MCF 10A (cell line): ENCODE measurements at regions not wholly inside any gene's neighbourhood (a gene's known extent, or its start where the extent isn't known, plus 50 kb on each side); places are given as distances from the start of the nearest gene placed in this dataset.

Source experiments
- BruUV-seq: library from RNA; stranded (reverse); fragments of 400-500 nt; replicated peaks from 2 replicates; lab custom pipeline; 2021; lab: Mats Ljungman, UMichigan
- CTCF ChIA-PET: fragments of 300-600 bp; sonication (Branson Sonifier 250); formaldehyde crosslinking; extraction: SDS; loops from one replicate; lab custom pipeline; 2021; ENCODE audit warnings: antibody characterized with exemption, inconsistent platforms; lab: Yijun Ruan, JAX
- POLR2A ChIA-PET: fragments of 300-600, 350-650 bp; sonication (Branson Sonifier 250); formaldehyde crosslinking; extraction: SDS; loops from one replicate; lab custom pipeline; 2020; ENCODE audit warnings: antibody characterized with exemption, inconsistent platforms; lab: Yijun Ruan, JAX
- DNase-seq: peaks from one replicate; pipeline ENCODE4 v3.0.0-alpha.2; 2018; ENCODE audit not compliant: unreplicated experiment
- H3K27ac Mint-ChIP-seq: one replicate; pipeline ENCODE4 v1.8.0; 2022; ENCODE audit warnings: mild to moderate bottlenecking, low read depth, mixed read lengths; ENCODE audit not compliant: unreplicated experiment
- H3K27me3 Mint-ChIP-seq: one replicate; pipeline ENCODE4 v1.8.0; 2022; ENCODE audit warnings: mixed read lengths; ENCODE audit not compliant: insufficient read depth, unreplicated experiment
- H3K36me3 Mint-ChIP-seq: one replicate; pipeline ENCODE4 v1.8.0; 2022; ENCODE audit warnings: mild to moderate bottlenecking, moderate library complexity, mixed read lengths; ENCODE audit not compliant: insufficient read depth, unreplicated experiment
- H3K4me1 Mint-ChIP-seq: one replicate; pipeline ENCODE4 v1.8.0; 2022; ENCODE audit warnings: mixed read lengths; ENCODE audit not compliant: insufficient read depth, unreplicated experiment
- H3K4me3 Mint-ChIP-seq: one replicate; pipeline ENCODE4 v1.8.0; 2022; ENCODE audit warnings: mild to moderate bottlenecking, moderate library complexity, mixed read lengths; ENCODE audit not compliant: unreplicated experiment
- H3K9me3 Mint-ChIP-seq: one replicate; pipeline ENCODE4 v1.8.0; 2022; ENCODE audit warnings: mixed read lengths; ENCODE audit not compliant: unreplicated experiment
- CTCF ChIP-seq: fragments of 200-600 bp; IDR thresholded peaks from one replicate; pipeline ENCODE4 v1.8.0; 2022; ENCODE audit warnings: antibody characterized with exemption, mild to moderate bottlenecking; ENCODE audit not compliant: unreplicated experiment
- intact Hi-C: fragments of 100-400 bp; cut with micrococcal nuclease; formaldehyde crosslinking; loops from 2 replicates; pipeline ENCODE4 v1.14.1; 2022

- Mint-ChIP-seq H3K4me3 (no peak overlapping the region), H3K4me1 (peaks cover 5% of the 10 kb centered on the region), H3K36me3 (no peaks in the 10 kb centered on the region), H3K9me3 (no peaks in the 10 kb centered on the region), H3K27me3 (no peaks in the 10 kb centered on the region), H3K27ac (no peak overlapping the region)
- DNase-seq, result no peak
- no TSS peak for BruUV-seq
- ChIA-PET CTCF (interaction anchor here (0.7 kb wide), 1 partner anchor 76 kb away, joined by 4 read pairs; no protein-coding TSS in a partner anchor), POLR2A (no interaction called here)
- peak; percentile 12 for TF ChIP-seq CTCF
- intact Hi-C loops, result no loop called here
Observed at GRCh38 chr5:156015137-156015536, 311.8 kb upstream of the SGCD start.

- H3K36me3 Mint-ChIP-seq, result no peaks in the 10 kb centered on the region
- BruUV-seq, result no TSS peak
- H3K4me3 Mint-ChIP-seq, result no peak overlapping the region
- H3K27me3 Mint-ChIP-seq, result no peaks in the 10 kb centered on the region
- no peak overlapping the region for H3K27ac Mint-ChIP-seq
- ChIA-PET POLR2A (interaction anchor here (0.6 kb wide), 1 partner anchor 698 kb away, joined by 3 read pairs; no protein-coding TSS in a partner anchor), CTCF (interaction anchor here (0.6 to 1.1 kb wide), 2 partner anchors 17 to 75 kb away, joined by 4 read pairs; no protein-coding TSS in a partner anchor)
- no peaks in the 10 kb centered on the region for H3K9me3 Mint-ChIP-seq
- no peak for DNase-seq
- intact Hi-C loops, result no loop called here
- peaks cover 20% of the 10 kb centered on the region for H3K4me1 Mint-ChIP-seq
- TF ChIP-seq CTCF, result no peak
Observed at GRCh38 chr5:156019130-156019529, 307.8 kb upstream of the SGCD start.

- Mint-ChIP-seq H3K27ac (no peak overlapping the region), H3K4me1 (peaks cover 20% of the 10 kb centered on the region), H3K9me3 (no peaks in the 10 kb centered on the region), H3K27me3 (no peaks in the 10 kb centered on the region), H3K36me3 (no peaks in the 10 kb centered on the region), H3K4me3 (no peak overlapping the region)
- ChIA-PET POLR2A (interaction anchor here (0.6 kb wide), 1 partner anchor 698 kb away, joined by 3 read pairs; no protein-coding TSS in a partner anchor), CTCF (interaction anchor here (0.6 to 0.7 kb wide), 2 partner anchors 17 to 604 kb away, joined by 3 to 4 read pairs; no protein-coding TSS in a partner anchor)
- BruUV-seq, result no TSS peak
- DNase-seq, result no peak
- intact Hi-C loops, result no loop called here
- no peak for TF ChIP-seq CTCF
Observed at GRCh38 chr5:156019571-156020180, 307.3 kb upstream of the SGCD start.

GRCh38 chr5:156020647-156021046 is 306.3 kb upstream of the SGCD start:
- Mint-ChIP-seq H3K36me3 (no peaks in the 10 kb centered on the region), H3K4me3 (no peak overlapping the region), H3K9me3 (no peaks in the 10 kb centered on the region), H3K27me3 (no peaks in the 10 kb centered on the region), H3K27ac (no peak overlapping the region), H3K4me1 (peaks cover 20% of the 10 kb centered on the region)
- POLR2A ChIA-PET, result no interaction called here
- intact Hi-C loops, result no loop called here
- CTCF ChIA-PET, result interaction anchor here (0.6 kb wide), 2 partner anchors 486 to 1120 kb away, joined by 3 read pairs; no protein-coding TSS in a partner anchor
- TF ChIP-seq CTCF, result no peak
- BruUV-seq, result no TSS peak
- no peak for DNase-seq
